H9 (cell line): ENCODE measurements at regions not wholly inside any gene's neighbourhood (a gene's known extent, or its start where the extent isn't known, plus 50 kb on each side); places are given as distances from the start of the nearest gene placed in this dataset.

Experiments
- DNase-seq: peaks from one replicate; pipeline ENCODE4 v3.0.0-alpha.2; 2017
- H2AFZ ChIP-seq: one replicate; pipeline ENCODE4 v1.6.1; 2013; ENCODE audit warnings: mild to moderate bottlenecking, low read length, control low read depth, moderate library complexity
- H2AK5ac ChIP-seq: 2 replicates; pipeline ENCODE4 v1.6.1; 2013; ENCODE audit warnings: low read length, control low read depth, mixed read lengths; ENCODE audit not compliant: insufficient read length
- H2BK120ac ChIP-seq: one replicate; pipeline ENCODE4 v1.6.1; 2013; ENCODE audit warnings: low read depth, mild to moderate bottlenecking, low read length, control low read depth, inconsistent platforms; ENCODE audit not compliant: poor library complexity, severe bottlenecking
- H2BK12ac ChIP-seq: 2 replicates; pipeline ENCODE4 v1.6.1; 2013; ENCODE audit warnings: low read length, control low read depth, mixed read lengths, low read depth; ENCODE audit not compliant: insufficient read length
- H2BK15ac ChIP-seq: 2 replicates; pipeline ENCODE4 v1.6.1; 2013; ENCODE audit warnings: low read depth, low read length, control low read depth
- H2BK20ac ChIP-seq: one replicate; pipeline ENCODE4 v1.6.1; 2013; ENCODE audit warnings: low read depth, mild to moderate bottlenecking, low read length, control low read depth, inconsistent platforms; ENCODE audit not compliant: poor library complexity, severe bottlenecking
- H2BK5ac ChIP-seq: 2 replicates; pipeline ENCODE4 v1.6.1; 2013; ENCODE audit warnings: low read length, control low read depth, mixed read lengths; ENCODE audit not compliant: insufficient read length
- H3K14ac ChIP-seq: 2 replicates; pipeline ENCODE4 v1.6.1; 2013; ENCODE audit warnings: low read length, control low read depth; ENCODE audit not compliant: insufficient read depth
- H3K18ac ChIP-seq: 2 replicates; pipeline ENCODE4 v1.6.1; 2013; ENCODE audit warnings: low read depth, mild to moderate bottlenecking, mixed read lengths, low read length, control low read depth; ENCODE audit not compliant: insufficient read length
- H3K23ac ChIP-seq: 2 replicates; pipeline ENCODE4 v1.6.1; 2013; ENCODE audit warnings: low read length, control low read depth, mixed read lengths, low read depth; ENCODE audit not compliant: insufficient read length
- H3K23me2 ChIP-seq: 2 replicates; pipeline ENCODE4 v1.6.1; 2013; ENCODE audit warnings: low read depth, mild to moderate bottlenecking, mixed read lengths, low read length, control low read depth; ENCODE audit not compliant: insufficient read length, poor library complexity, severe bottlenecking
- H3K27ac ChIP-seq: 2 replicates; pipeline ENCODE4 v1.5.1; 2013; ENCODE audit warnings: low read length, control low read depth, mixed read lengths, low read depth; ENCODE audit not compliant: insufficient read length
- H3K27me3 ChIP-seq: 2 replicates; pipeline ENCODE4 v1.6.1; 2013; ENCODE audit warnings: low read length, control low read depth, inconsistent platforms; ENCODE audit not compliant: insufficient read depth
- H3K4ac ChIP-seq: 2 replicates; pipeline ENCODE4 v1.6.1; 2013; ENCODE audit warnings: low read depth, mild to moderate bottlenecking, control low read depth, inconsistent platforms, low read length, moderate library complexity
- H3K4me1 ChIP-seq: 2 replicates; pipeline ENCODE4 v1.6.1; 2013; ENCODE audit warnings: low read length, control low read depth, inconsistent platforms; ENCODE audit not compliant: insufficient read depth
- H3K4me2 ChIP-seq: 2 replicates; pipeline ENCODE4 v1.6.1; 2013; ENCODE audit warnings: low read length, control low read depth, mixed read lengths; ENCODE audit not compliant: insufficient read length, insufficient read depth
- H3K56ac ChIP-seq: 2 replicates; pipeline ENCODE4 v1.6.1; 2013; ENCODE audit warnings: low read depth, mild to moderate bottlenecking, mixed read lengths, low read length, control low read depth; ENCODE audit not compliant: insufficient read length
- H3K79me1 ChIP-seq: 2 replicates; pipeline ENCODE4 v1.6.1; 2013; ENCODE audit warnings: low read depth, mild to moderate bottlenecking, moderate library complexity, low read length, control low read depth, inconsistent platforms; ENCODE audit not compliant: insufficient read depth, poor library complexity, severe bottlenecking
- H3K79me2 ChIP-seq: 2 replicates; pipeline ENCODE4 v1.6.1; 2013; ENCODE audit warnings: low read length, control low read depth, inconsistent platforms; ENCODE audit not compliant: insufficient read depth
- H3K9ac ChIP-seq: 2 replicates; pipeline ENCODE4 v1.6.1; 2013; ENCODE audit warnings: low read length, control low read depth, mixed read lengths; ENCODE audit not compliant: insufficient read length; ENCODE audit errors: extremely low read depth
- H3K9me3 ChIP-seq: one replicate; pipeline ENCODE4 v1.6.1; 2013; ENCODE audit warnings: low read depth, low read length, inconsistent platforms; ENCODE audit not compliant: control insufficient read depth
- H3T11ph ChIP-seq: one replicate; pipeline ENCODE4 v1.6.1; 2013; ENCODE audit warnings: mild to moderate bottlenecking, low read length, control low read depth, inconsistent platforms
- H4K20me1 ChIP-seq: one replicate; pipeline ENCODE4 v1.6.1; 2013; ENCODE audit not compliant: control insufficient read depth, insufficient read length, insufficient read depth
- H4K5ac ChIP-seq: 2 replicates; pipeline ENCODE4 v1.6.1; 2013; ENCODE audit warnings: low read depth, mild to moderate bottlenecking, mixed read lengths, low read length, control low read depth; ENCODE audit not compliant: insufficient read length
- H4K8ac ChIP-seq: replicated peaks from 2 replicates; pipeline ENCODE4 v1.6.1; 2013; ENCODE audit warnings: low read length, control low read depth, mixed read lengths, low read depth; ENCODE audit not compliant: insufficient read length
- H4K91ac ChIP-seq: 2 replicates; pipeline ENCODE4 v1.6.1; 2013; ENCODE audit warnings: low read depth, mild to moderate bottlenecking, moderate library complexity, mixed read lengths, low read length, control low read depth; ENCODE audit not compliant: insufficient read length
- H3K27ac Mint-ChIP-seq, 3 experiments: 2 replicates in 2 of 3; 3 replicates in 1 of 3; pipeline ENCODE4 v1.8.0; 2020 to 2021; ENCODE audit warnings: mixed read lengths in 3 of 3, mild to moderate bottlenecking in 1 of 3, moderate library complexity in 1 of 3
- H3K27me3 Mint-ChIP-seq: 2 replicates; pipeline ENCODE4 v1.8.0; 2021; ENCODE audit warnings: low read depth, mild to moderate bottlenecking, moderate library complexity, mixed read lengths
- H3K36me3 Mint-ChIP-seq, 3 experiments: 2 replicates in 2 of 3; 3 replicates in 1 of 3; pipeline ENCODE4 v1.8.0; 2020 to 2021; ENCODE audit warnings: low read depth in 3 of 3, mixed read lengths in 3 of 3; ENCODE audit not compliant: insufficient read depth in 1 of 3
- H3K4me1 Mint-ChIP-seq, 2 experiments: 2 replicates each; pipeline ENCODE4 v1.8.0; 2020; ENCODE audit warnings: mixed read lengths in 2 of 2
- H3K4me3 Mint-ChIP-seq, 2 experiments: 2 replicates in 1 of 2; 3 replicates in 1 of 2; pipeline ENCODE4 v1.8.0; 2020 to 2021; ENCODE audit warnings: mild to moderate bottlenecking in 2 of 2, mixed read lengths in 2 of 2, moderate library complexity in 1 of 2
- H3K9me3 Mint-ChIP-seq, 2 experiments: 2 replicates in 1 of 2; 3 replicates in 1 of 2; pipeline ENCODE4 v1.8.0; 2020; ENCODE audit warnings: mild to moderate bottlenecking in 2 of 2, mixed read lengths in 2 of 2, moderate library complexity in 1 of 2
- WGBS: extraction: QIAGEN DNeasy Blood & Tissue Kit; methylation state at CpG from one replicate; pipeline ENCODE4 v1.1.7; 2013; ENCODE audit warnings: missing lambda C conversion rate, low lambda C conversion rate, mixed read lengths; ENCODE audit not compliant: insufficient read length; ENCODE audit errors: extremely low coverage; 5-methylcytosine and 5-hydroxymethylcytosine counted together
- TF ChIP-seq, protein P1 (sequence below): fragments of 200-600 bp; sonication (generic); conservative IDR thresholded peaks from 3 replicates; pipeline ENCODE4 v1.8.0; 2021; ENCODE audit warnings: antibody characterized with exemption, mild to moderate bottlenecking

DNA sequence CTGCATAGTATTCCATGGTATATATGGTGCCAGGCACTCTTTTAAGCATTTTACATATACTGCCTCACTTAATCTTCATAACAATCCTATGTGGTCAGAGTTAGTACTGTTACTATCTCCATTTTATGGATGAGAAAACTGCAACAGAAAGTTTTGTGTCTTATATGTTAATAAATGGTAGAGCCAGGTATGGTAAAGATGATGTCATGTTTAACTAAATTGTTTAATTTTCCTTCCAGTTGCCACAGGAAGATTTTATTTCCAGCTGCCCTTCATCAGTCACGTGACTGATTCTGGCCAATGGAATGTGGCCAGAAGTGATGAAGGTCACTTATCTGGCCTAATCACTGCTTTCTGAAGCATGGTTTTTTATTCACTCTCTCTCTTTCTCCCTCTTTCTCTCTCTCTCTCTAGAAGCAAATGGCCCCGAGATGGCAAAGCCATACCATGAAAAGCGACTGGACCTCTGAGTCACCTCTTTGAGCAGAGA lies 75.7 kb upstream of the BTBD3 start:
- Mint-ChIP-seq H3K36me3 (no peaks in the 10 kb centered on the region; a peak in 1 of 7 replicates), H3K9me3 (no peaks in the 10 kb centered on the region), H3K27ac (no peak overlapping the region), H3K4me1 (no peaks in the 10 kb centered on the region), H3K4me3 (no peak overlapping the region), H3K27me3 (peaks cover 3% of the 10 kb centered on the region; the same call in 1 of the 2 replicates)
- H3K9ac ChIP-seq, result no peak overlapping the region
- no peaks in the 10 kb centered on the region for H3K79me2 ChIP-seq
- H3K23me2 ChIP-seq, result no peaks in the 10 kb centered on the region
- H2AFZ ChIP-seq, result no peak overlapping the region
- no peaks in the 10 kb centered on the region for H3K79me1 ChIP-seq
- H4K91ac ChIP-seq, result no peak overlapping the region
- no peak overlapping the region for H3K4me2 ChIP-seq
- H3K23ac ChIP-seq, result no peak overlapping the region
- no peaks in the 10 kb centered on the region for H3K9me3 ChIP-seq
- TF ChIP-seq, protein P1, sequence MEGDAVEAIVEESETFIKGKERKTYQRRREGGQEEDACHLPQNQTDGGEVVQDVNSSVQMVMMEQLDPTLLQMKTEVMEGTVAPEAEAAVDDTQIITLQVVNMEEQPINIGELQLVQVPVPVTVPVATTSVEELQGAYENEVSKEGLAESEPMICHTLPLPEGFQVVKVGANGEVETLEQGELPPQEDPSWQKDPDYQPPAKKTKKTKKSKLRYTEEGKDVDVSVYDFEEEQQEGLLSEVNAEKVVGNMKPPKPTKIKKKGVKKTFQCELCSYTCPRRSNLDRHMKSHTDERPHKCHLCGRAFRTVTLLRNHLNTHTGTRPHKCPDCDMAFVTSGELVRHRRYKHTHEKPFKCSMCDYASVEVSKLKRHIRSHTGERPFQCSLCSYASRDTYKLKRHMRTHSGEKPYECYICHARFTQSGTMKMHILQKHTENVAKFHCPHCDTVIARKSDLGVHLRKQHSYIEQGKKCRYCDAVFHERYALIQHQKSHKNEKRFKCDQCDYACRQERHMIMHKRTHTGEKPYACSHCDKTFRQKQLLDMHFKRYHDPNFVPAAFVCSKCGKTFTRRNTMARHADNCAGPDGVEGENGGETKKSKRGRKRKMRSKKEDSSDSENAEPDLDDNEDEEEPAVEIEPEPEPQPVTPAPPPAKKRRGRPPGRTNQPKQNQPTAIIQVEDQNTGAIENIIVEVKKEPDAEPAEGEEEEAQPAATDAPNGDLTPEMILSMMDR, result no peak
- no peak overlapping the region for H2BK15ac ChIP-seq
- H3K4ac ChIP-seq, result no peak overlapping the region
- H3K27ac ChIP-seq, result no peak overlapping the region
- H2BK5ac ChIP-seq, result no peak overlapping the region
- no peak overlapping the region for H2AK5ac ChIP-seq
- H4K5ac ChIP-seq, result no peak overlapping the region
- no peak overlapping the region for H2BK20ac ChIP-seq
- no peak overlapping the region for H3T11ph ChIP-seq
- no CpG with 5 or more reads among the region's 3 CpGs for WGBS
- H2BK120ac ChIP-seq, result no peak overlapping the region
- H3K18ac ChIP-seq, result no peak overlapping the region
- H4K20me1 ChIP-seq, result no peaks in the 10 kb centered on the region
- no peak overlapping the region for H3K56ac ChIP-seq
- H3K4me1 ChIP-seq, result no peaks in the 10 kb centered on the region
- H2BK12ac ChIP-seq, result no peak overlapping the region
- no peak overlapping the region for H4K8ac ChIP-seq
- no peaks in the 10 kb centered on the region for H3K27me3 ChIP-seq
- no peak for DNase-seq
- no peak overlapping the region for H3K14ac ChIP-seq
